Fibroblast of lung (primary cell): ENCODE measurements at regions not wholly inside any gene's neighbourhood (a gene's known extent, or its start where the extent isn't known, plus 50 kb on each side); places are given as distances from the start of the nearest gene placed in this dataset.

ENCODE experiments used
- CTCF ChIP-seq, 2 donors: IDR thresholded peaks in 1 of 2; conservative IDR thresholded peaks in 1 of 2; 1 replicate in 1 of 2; 2 replicates in 1 of 2; pipeline ENCODE4 v1.5.1; 2011 to 2012; ENCODE audit warnings: low read length in 2 of 2, control low read depth in 1 of 2, inconsistent platforms in 1 of 2, low read depth in 1 of 2, mild to moderate bottlenecking in 1 of 2
- EZH2 ChIP-seq: IDR thresholded peaks from 2 replicates; pipeline ENCODE4 v1.5.1; 2012; ENCODE audit warnings: low read length, control low read depth, mild to moderate bottlenecking; ENCODE audit errors: missing control alignments

DNA sequence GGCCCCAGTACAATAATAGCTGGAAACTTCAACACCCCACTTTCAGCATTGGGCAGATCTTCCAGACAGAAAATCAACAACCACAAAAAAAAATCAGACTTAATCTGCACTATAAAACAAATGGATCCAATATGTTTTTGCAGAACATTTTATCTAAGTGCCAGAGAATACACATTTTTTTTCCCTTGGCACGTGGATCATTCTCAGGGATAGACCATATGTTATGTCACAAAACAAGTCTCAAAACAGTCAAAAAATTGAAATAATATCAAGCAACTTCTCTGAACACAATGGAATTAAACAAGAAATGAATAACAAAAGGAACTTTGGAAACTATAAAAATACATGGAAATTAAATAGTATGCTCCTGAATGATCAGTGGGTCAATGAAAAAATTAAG is 576.3 kb downstream of the PCDH19 start:
- no peak for TF ChIP-seq CTCF (conservative IDR thresholded peaks at IDR 0.05 in 1 of 2, IDR thresholded peaks at IDR 0.05 in 1 of 2; ENCODE audit: low read depth in 1 of 2, low read length in 2 of 2)
- no peak for TF ChIP-seq EZH2
